ENCODE measurements at regions not wholly inside any gene's neighbourhood (a gene's known extent, or its start where the extent isn't known, plus 50 kb on each side); places are given as distances from the start of the nearest gene placed in this dataset.

- Histone ChIP-seq H3K4me2 (ENCODE audit: insufficient read depth, low read length) (no peak overlapping the region), H3K27me3 (ENCODE audit: control insufficient read depth in 2 of 2, insufficient read depth in 2 of 2, low read length in 2 of 2) (no peaks in the 10 kb centered on the region), H3K9me1 (ENCODE audit: control insufficient read depth, insufficient read depth, low read length) (no peaks in the 10 kb centered on the region), H3K27ac (ENCODE audit: extremely low read depth, low read depth, low read length) (no peak overlapping the region), H4K20me1 (replicated peaks; ENCODE audit: control insufficient read depth, insufficient read depth, low read length) (no peaks in the 10 kb centered on the region), H3K9ac (ENCODE audit: insufficient read depth in 1 of 2, low read depth in 2 of 2, low read length in 2 of 2) (peak overlapping the region in 1 of 2 experiments; percentile 36; a peak in 1 of 4 replicates), H3K9me3 (replicated peaks; ENCODE audit: control insufficient read depth, insufficient read depth, low read depth, low read length) (no peaks in the 10 kb centered on the region), H3K79me2 (ENCODE audit: control insufficient read depth, insufficient read depth, low read length) (no peaks in the 10 kb centered on the region), H3K4me3 (no peak overlapping the region), H3K36me3 (ENCODE audit: control insufficient read depth, insufficient read depth, low read length) (no peaks in the 10 kb centered on the region), H2AFZ (ENCODE audit: low read depth, low read length) (peak overlapping the region; percentile 45; the same call in 1 of the 2 replicates), H3K4me1 (replicated peaks in 1 of 2; ENCODE audit: control insufficient read depth in 2 of 2, insufficient read depth in 2 of 2, low read length in 2 of 2) (peaks cover 26 to 42% of the 10 kb centered on the region in 2 experiments)
- ATAC-seq (peak; percentile 15; the same call in 2 of the 3 replicates), FAIRE-seq (no peak), DNase-seq (ENCODE audit: extremely low read depth in 1 of 4, low spot score in 3 of 4) (no peak)
- POLR2A ChIA-PET = no interaction called here
- in situ Hi-C loops (cut with MboI) = no loop called here
- TF ChIP-seq BCOR (IDR thresholded peaks at IDR 0.05) (no peak), ZNF212 (CRISPR knock-in tag; IDR thresholded peaks at IDR 0.05) (no peak), SRSF7 (optimal IDR thresholded peaks at IDR 0.05; ENCODE audit: low read depth, low read length) (no peak), HNRNPL (IDR thresholded peaks at IDR 0.05; ENCODE audit: low read depth, low read length) (no peak), ETV1 (tag; conservative IDR thresholded peaks at IDR 0.05; ENCODE audit: low read depth) (no peak), TSHZ1 (CRISPR knock-in tag; IDR thresholded peaks at IDR 0.05) (no peak), NR2C1 (IDR thresholded peaks at IDR 0.05) (no peak), NR2C1 (tag; IDR thresholded peaks at IDR 0.05) (no peak), HNRNPUL1 (IDR thresholded peaks at IDR 0.05; ENCODE audit: low read length) (no peak), HSF4 (CRISPR knock-in tag; IDR thresholded peaks at IDR 0.05; ENCODE audit: borderline replicate concordance) (no peak), CTCF (IDR thresholded peaks at IDR 0.05 in 2 of 3, conservative IDR thresholded peaks at IDR 0.05 in 1 of 3; ENCODE audit: insufficient read depth in 2 of 3, low read depth in 1 of 3, low read length in 3 of 3) (no peak), FUS (optimal IDR thresholded peaks at IDR 0.05; ENCODE audit: low read depth, low read length) (no peak), ZNF778 (CRISPR knock-in tag; IDR thresholded peaks at IDR 0.05) (no peak), PHF21A (IDR thresholded peaks at IDR 0.05; ENCODE audit: borderline replicate concordance, low read depth) (no peak), POLR3A (IDR thresholded peaks at IDR 0.05; ENCODE audit: borderline replicate concordance, extremely low read depth, insufficient read depth, insufficient read length) (no peak), NR1H2 (CRISPR knock-in tag; IDR thresholded peaks at IDR 0.05) (no peak), USF1 (CRISPR knock-in tag; IDR thresholded peaks at IDR 0.05) (no peak)
- CTCF ChIA-PET (ENCODE audit: low intra/inter-chr PET ratio) = no interaction called here
- no TSS peak for BruUV-seq (replicated peaks)
- intact Hi-C loops (cut with micrococcal nuclease) = no loop called here
- WGBS (ENCODE audit: insufficient coverage, low coverage, missing lambda C conversion rate) = 38% methylated on average over 3 of the region's 5 CpGs
Measured at GRCh38 chr20:23162887-23163286, 76.8 kb upstream of the CD93 start.
